ENCODE measurements at regions not wholly inside any gene's neighbourhood (a gene's known extent, or its start where the extent isn't known, plus 50 kb on each side); places are given as distances from the start of the nearest gene placed in this dataset.
A peak's percentile ranks its signal among the peaks of the same experiment; 100 is the strongest.

DNA sequence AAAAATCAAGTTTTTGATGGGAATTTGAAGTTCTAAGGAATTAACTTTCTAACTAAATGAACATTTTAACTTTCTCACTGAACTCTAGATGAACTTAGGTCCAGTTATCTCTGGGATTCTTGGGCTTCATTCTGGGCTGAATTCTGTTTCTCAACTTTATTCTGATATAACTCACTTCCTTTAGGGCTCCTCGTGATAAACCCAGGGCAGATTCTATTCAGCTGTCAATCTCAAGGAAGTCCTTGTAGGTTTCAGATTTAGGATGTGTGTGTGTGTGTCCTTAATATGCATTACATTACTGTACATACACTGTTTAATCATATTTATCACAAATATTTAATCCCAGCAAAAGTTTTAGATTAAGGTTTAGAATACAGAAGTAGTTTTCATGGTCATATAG, 344.3 kb downstream of the GATA3 start:
- peaks cover 3% of the 10 kb centered on the region for H3K36me3 Mint-ChIP-seq
- ATAC-seq (ENCODE audit: low read depth in 2 of 2), result no peak
- no peak overlapping the region for H3K4me3 Mint-ChIP-seq
- H3K27me3 Mint-ChIP-seq, result peaks cover 5% of the 10 kb centered on the region
- Histone ChIP-seq H3K36me3 (ENCODE audit: control insufficient read depth, insufficient read depth, low read length) (no peaks in the 10 kb centered on the region), H3K4me1 (ENCODE audit: control insufficient read depth, insufficient read depth, low read length, poor library complexity, severe bottlenecking) (peaks cover 26% of the 10 kb centered on the region), H3K9me3 (ENCODE audit: control insufficient read depth in 2 of 2, low read length in 2 of 2) (no peaks in the 10 kb centered on the region), H3K4me3 (ENCODE audit: low read depth, low read length) (no peak overlapping the region), H3K27me3 (ENCODE audit: control insufficient read depth, insufficient read depth, low read length) (no peaks in the 10 kb centered on the region), H3K27ac (ENCODE audit: insufficient read depth, low read length, poor library complexity, severe bottlenecking) (no peak overlapping the region)
- H3K27ac Mint-ChIP-seq, result peak overlapping the region in 1 of 3 donors; percentile 93
- peaks cover 9 to 45% (median 42%) of the 10 kb centered on the region in 4 donors for H3K4me1 Mint-ChIP-seq
- H3K9me3 Mint-ChIP-seq, result peaks cover 0 to 7% (median 0%) of the 10 kb centered on the region in 7 donors
- no peak for DNase-seq

DNA sequence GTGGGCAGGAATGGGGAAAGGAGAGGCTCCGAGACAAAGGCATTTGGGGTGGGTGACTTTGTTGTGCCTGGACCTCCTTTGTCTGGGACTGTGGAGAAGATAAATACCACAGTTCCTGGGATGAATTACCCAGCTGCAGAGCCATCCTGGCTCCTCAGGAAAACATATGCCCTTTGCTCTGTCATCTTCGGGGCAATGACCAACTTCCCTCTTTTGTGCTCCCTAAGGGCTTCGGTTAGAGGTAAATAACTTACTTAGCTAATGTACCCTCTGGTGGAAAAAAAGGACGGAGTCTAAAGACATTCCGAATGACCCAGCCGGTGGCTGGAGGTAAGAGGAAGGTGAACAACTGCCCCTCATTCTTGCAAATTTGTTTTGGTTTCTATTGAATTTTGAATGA, 345.7 kb downstream of the GATA3 start:
- peaks cover 39% of the 10 kb centered on the region for H3K4me1 ChIP-seq (ENCODE audit: control insufficient read depth, insufficient read depth, low read length, poor library complexity, severe bottlenecking)
- no peaks in the 10 kb centered on the region for H3K27me3 ChIP-seq (ENCODE audit: control insufficient read depth, insufficient read depth, low read length)

DNA sequence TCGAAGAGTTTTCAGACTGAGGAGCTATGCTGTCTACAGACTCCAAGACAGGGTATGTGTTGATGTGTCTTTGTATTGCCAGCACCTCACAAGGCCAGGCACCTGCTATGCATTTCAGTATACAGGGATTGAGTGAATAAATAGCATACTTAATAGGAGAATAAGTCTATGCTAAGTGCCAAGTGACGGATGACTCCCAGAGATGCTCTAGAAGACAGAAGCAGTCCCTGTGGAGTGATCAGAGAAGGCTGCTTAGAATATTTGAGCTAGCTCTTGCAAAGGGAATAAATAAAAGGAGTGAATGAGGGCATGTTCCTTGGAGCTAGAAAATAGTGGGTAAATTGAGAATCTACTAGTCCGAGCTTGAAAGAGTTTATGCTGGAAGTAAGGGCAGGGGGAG, 346.4 kb downstream of the GATA3 start:
- H3K27ac ChIP-seq (ENCODE audit: insufficient read depth, low read length, poor library complexity, severe bottlenecking), result no peak overlapping the region
- peaks cover 3% of the 10 kb centered on the region for H3K36me3 Mint-ChIP-seq
- peak overlapping the region in 2 of 3 donors; percentile 39 to 78 for H3K27ac Mint-ChIP-seq
- peaks cover 0 to 5% (median 0%) of the 10 kb centered on the region in 7 donors for H3K9me3 Mint-ChIP-seq
- H3K4me3 Mint-ChIP-seq, result peak overlapping the region in 1 of 4 donors; percentile 14
- no peaks in the 10 kb centered on the region for H3K27me3 ChIP-seq (ENCODE audit: control insufficient read depth, insufficient read depth, low read length)
- DNase-seq (no peak), ATAC-seq (ENCODE audit: low read depth in 2 of 2) (no peak)
- H3K4me3 ChIP-seq (ENCODE audit: low read depth, low read length), result no peak overlapping the region
- H3K4me1 ChIP-seq (ENCODE audit: control insufficient read depth, insufficient read depth, low read length, poor library complexity, severe bottlenecking), result peaks cover 47% of the 10 kb centered on the region
- H3K36me3 ChIP-seq (ENCODE audit: control insufficient read depth, insufficient read depth, low read length), result no peaks in the 10 kb centered on the region
- H3K9me3 ChIP-seq (ENCODE audit: control insufficient read depth in 2 of 2, low read length in 2 of 2), result no peaks in the 10 kb centered on the region
- no peaks in the 10 kb centered on the region for H3K27me3 Mint-ChIP-seq
- H3K4me1 Mint-ChIP-seq, result peaks cover 22 to 61% (median 57%) of the 10 kb centered on the region in 4 donors

More for the DNA sequence above, 345.7 kb downstream of the GATA3 start:
- no peak for ATAC-seq (ENCODE audit: low read depth in 2 of 2)
- DNase-seq, result no peak
- peak overlapping the region in 1 of 3 donors; percentile 71 for H3K27ac Mint-ChIP-seq
- no peaks in the 10 kb centered on the region for H3K9me3 ChIP-seq (ENCODE audit: control insufficient read depth in 2 of 2, low read length in 2 of 2)
- peaks cover 2% of the 10 kb centered on the region for H3K27me3 Mint-ChIP-seq
- no peak overlapping the region for H3K27ac ChIP-seq (ENCODE audit: insufficient read depth, low read length, poor library complexity, severe bottlenecking)
- no peak overlapping the region for H3K4me3 ChIP-seq (ENCODE audit: low read depth, low read length)
- H3K4me1 Mint-ChIP-seq, result peaks cover 17 to 57% (median 53%) of the 10 kb centered on the region in 4 donors
- peak overlapping the region in 1 of 4 donors; percentile 21 for H3K4me3 Mint-ChIP-seq
- no peaks in the 10 kb centered on the region for H3K36me3 ChIP-seq (ENCODE audit: control insufficient read depth, insufficient read depth, low read length)
- H3K9me3 Mint-ChIP-seq, result peaks cover 0 to 7% (median 0%) of the 10 kb centered on the region in 7 donors
- peaks cover 3% of the 10 kb centered on the region for H3K36me3 Mint-ChIP-seq

DNA sequence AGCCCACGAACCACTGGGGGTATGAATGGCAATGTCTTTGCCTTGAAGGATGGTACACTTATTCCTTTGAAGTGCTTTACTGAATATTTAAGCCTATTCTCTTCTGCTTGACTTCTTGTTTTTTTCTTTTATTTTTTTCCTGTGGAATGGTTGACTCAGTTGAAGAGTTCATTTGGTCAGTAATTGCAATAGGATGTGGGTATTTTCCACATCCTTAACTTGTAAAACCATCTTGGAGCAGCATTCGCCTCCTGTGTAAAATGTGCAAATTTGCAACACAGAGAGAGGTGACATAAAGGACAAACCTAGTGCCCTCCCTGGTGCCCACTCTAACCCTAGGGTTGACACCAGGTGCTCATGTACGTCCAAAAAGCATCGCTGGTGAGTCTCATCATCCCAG, 347.0 kb downstream of the GATA3 start:
- H3K9me3 Mint-ChIP-seq, result peaks cover 0 to 2% (median 0%) of the 10 kb centered on the region in 7 donors
- peaks cover 26 to 67% (median 62%) of the 10 kb centered on the region in 4 donors for H3K4me1 Mint-ChIP-seq
- no peak overlapping the region for H3K27ac ChIP-seq (ENCODE audit: insufficient read depth, low read length, poor library complexity, severe bottlenecking)
- H3K36me3 Mint-ChIP-seq, result peaks cover 3% of the 10 kb centered on the region
- no peak for DNase-seq
- peak overlapping the region in 1 of 4 donors; percentile 86 for H3K4me3 Mint-ChIP-seq
- ATAC-seq (ENCODE audit: low read depth in 2 of 2), result no peak
- peak overlapping the region in 2 of 3 donors; percentile 42 to 88 for H3K27ac Mint-ChIP-seq
- H3K27me3 ChIP-seq (ENCODE audit: control insufficient read depth, insufficient read depth, low read length), result no peaks in the 10 kb centered on the region
- no peaks in the 10 kb centered on the region for H3K9me3 ChIP-seq (ENCODE audit: control insufficient read depth in 2 of 2, low read length in 2 of 2)
- H3K36me3 ChIP-seq (ENCODE audit: control insufficient read depth, insufficient read depth, low read length), result no peaks in the 10 kb centered on the region
- no peak overlapping the region for H3K4me3 ChIP-seq (ENCODE audit: low read depth, low read length)
- no peaks in the 10 kb centered on the region for H3K27me3 Mint-ChIP-seq
- H3K4me1 ChIP-seq (ENCODE audit: control insufficient read depth, insufficient read depth, low read length, poor library complexity, severe bottlenecking), result peaks cover 50% of the 10 kb centered on the region

DNA sequence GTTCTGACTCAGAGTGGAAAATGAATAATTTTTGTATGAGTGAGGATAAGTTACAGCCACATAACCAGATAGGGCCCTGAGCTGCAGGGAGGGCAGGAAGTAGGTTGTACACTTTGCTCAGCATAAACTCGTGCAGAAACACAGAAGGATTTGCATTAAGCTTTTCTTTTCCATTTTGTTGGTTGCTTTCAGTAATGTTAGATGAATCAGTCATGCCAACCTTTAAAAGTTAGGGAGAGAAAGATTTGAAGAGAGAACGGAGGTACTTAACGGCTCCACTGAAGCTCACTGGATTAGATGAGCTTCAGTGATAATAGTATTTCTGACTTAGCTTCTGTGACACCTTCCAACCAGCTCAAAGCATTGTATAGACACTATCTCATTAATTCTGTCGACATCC, 348.1 kb downstream of the GATA3 start:
- peaks cover 3% of the 10 kb centered on the region for H3K36me3 Mint-ChIP-seq
- no peaks in the 10 kb centered on the region for H3K27me3 Mint-ChIP-seq
- peak overlapping the region; percentile 88 to 92 (median 89) for H3K27ac Mint-ChIP-seq
- Histone ChIP-seq H3K27me3 (ENCODE audit: control insufficient read depth, insufficient read depth, low read length) (no peaks in the 10 kb centered on the region), H3K9me3 (ENCODE audit: control insufficient read depth in 2 of 2, low read length in 2 of 2) (no peaks in the 10 kb centered on the region), H3K36me3 (ENCODE audit: control insufficient read depth, insufficient read depth, low read length) (no peaks in the 10 kb centered on the region), H3K27ac (ENCODE audit: insufficient read depth, low read length, poor library complexity, severe bottlenecking) (peak overlapping the region; percentile 85), H3K4me1 (ENCODE audit: control insufficient read depth, insufficient read depth, low read length, poor library complexity, severe bottlenecking) (peaks cover 52% of the 10 kb centered on the region), H3K4me3 (ENCODE audit: low read depth, low read length) (peak overlapping the region; percentile 74)
- H3K4me3 Mint-ChIP-seq, result peak overlapping the region; percentile 79 to 86 (median 82)
- DNase-seq, result peak in 2 of 3 donors; percentile 37 to 72
- peaks cover 32 to 75% (median 69%) of the 10 kb centered on the region in 4 donors for H3K4me1 Mint-ChIP-seq
- peak; percentile 73 to 79 for ATAC-seq (ENCODE audit: low read depth in 2 of 2)
- peaks cover 0 to 2% (median 0%) of the 10 kb centered on the region in 7 donors for H3K9me3 Mint-ChIP-seq

DNA sequence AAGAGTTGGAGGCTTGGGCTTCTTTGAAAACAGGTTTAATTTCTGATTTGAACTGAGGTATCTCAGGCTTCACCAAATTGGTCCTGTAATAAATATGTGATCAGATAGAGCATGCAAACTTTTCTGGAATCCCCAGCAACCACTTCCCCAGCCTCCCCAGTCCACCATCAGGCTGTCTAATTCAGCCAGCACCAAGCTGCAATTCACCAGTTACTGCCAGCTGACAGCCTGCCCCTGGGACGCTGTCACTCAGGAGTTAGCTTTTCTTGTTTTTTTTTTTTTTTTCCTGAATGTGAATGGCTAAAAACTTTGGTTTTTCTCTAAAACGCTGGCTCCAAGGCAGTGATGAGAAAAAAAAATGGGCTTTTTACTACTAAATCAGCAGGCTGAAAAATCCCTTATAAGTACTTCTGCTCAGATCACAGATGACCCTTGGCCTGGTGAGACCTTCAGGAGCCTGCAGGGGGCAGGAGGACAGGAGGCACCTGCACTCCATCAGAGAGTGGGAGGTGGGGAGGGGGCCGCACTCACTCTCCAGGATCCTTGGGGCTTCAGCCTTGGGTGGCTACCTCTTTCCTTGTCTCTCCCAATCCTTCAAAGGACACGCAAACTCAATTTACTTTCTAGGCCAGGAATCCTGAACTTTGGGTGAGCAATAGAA, 349.4 kb downstream of the GATA3 start:
- Histone ChIP-seq H3K27ac (ENCODE audit: insufficient read depth, low read length, poor library complexity, severe bottlenecking) (peak overlapping the region; percentile 85), H3K36me3 (ENCODE audit: control insufficient read depth, insufficient read depth, low read length) (no peaks in the 10 kb centered on the region)
- H3K9me3 Mint-ChIP-seq, result peaks cover 0 to 2% (median 0%) of the 10 kb centered on the region in 7 donors

DNA sequence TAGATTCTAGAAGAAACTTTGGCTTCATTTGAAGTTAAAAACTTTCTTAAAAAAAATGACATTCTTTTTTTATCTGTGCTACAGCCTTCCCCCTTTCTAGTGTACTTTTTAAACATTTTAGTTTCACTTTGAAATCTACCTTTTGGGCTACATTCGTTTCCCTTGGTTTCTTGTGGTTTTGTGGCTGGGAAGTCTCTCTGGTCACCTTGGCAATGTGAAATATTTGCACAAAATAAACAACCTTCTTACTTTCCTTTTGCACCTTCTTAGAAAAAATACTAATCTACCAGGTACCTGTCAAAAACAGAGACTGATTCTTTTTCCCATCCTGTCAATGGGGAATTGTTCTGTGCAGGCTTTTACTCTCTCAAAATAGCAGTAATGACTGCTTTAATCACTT, 350.2 kb downstream of the GATA3 start:
- ATAC-seq (ENCODE audit: low read depth in 2 of 2) (peak; percentile 49 to 65), DNase-seq (peak; percentile 43 to 89 (median 87))
- Histone ChIP-seq H3K4me3 (ENCODE audit: low read depth, low read length) (peak overlapping the region; percentile 80), H3K4me1 (ENCODE audit: control insufficient read depth, insufficient read depth, low read length, poor library complexity, severe bottlenecking) (peaks cover 57% of the 10 kb centered on the region), H3K36me3 (ENCODE audit: control insufficient read depth, insufficient read depth, low read length) (no peaks in the 10 kb centered on the region), H3K27ac (ENCODE audit: insufficient read depth, low read length, poor library complexity, severe bottlenecking) (peak overlapping the region; percentile 85), H3K9me3 (ENCODE audit: control insufficient read depth in 2 of 2, low read length in 2 of 2) (no peaks in the 10 kb centered on the region), H3K27me3 (ENCODE audit: control insufficient read depth, insufficient read depth, low read length) (no peaks in the 10 kb centered on the region)
- Mint-ChIP-seq H3K9me3 (peaks cover 0 to 2% (median 0%) of the 10 kb centered on the region in 7 donors), H3K27ac (peak overlapping the region; percentile 88 to 98 (median 89)), H3K4me1 (peaks cover 36 to 74% (median 67%) of the 10 kb centered on the region in 4 donors), H3K27me3 (no peaks in the 10 kb centered on the region), H3K4me3 (peak overlapping the region; percentile 79 to 86 (median 80)), H3K36me3 (peaks cover 3% of the 10 kb centered on the region)

More for the DNA sequence above, 349.4 kb downstream of the GATA3 start:
- Mint-ChIP-seq H3K36me3 (peaks cover 3% of the 10 kb centered on the region), H3K27ac (peak overlapping the region; percentile 88 to 98 (median 89)), H3K4me3 (peak overlapping the region; percentile 79 to 86 (median 82)), H3K27me3 (no peaks in the 10 kb centered on the region), H3K4me1 (peaks cover 36 to 78% (median 69%) of the 10 kb centered on the region in 4 donors)
- DNase-seq (no peak), ATAC-seq (ENCODE audit: low read depth in 2 of 2) (no peak)
- Histone ChIP-seq H3K4me1 (ENCODE audit: control insufficient read depth, insufficient read depth, low read length, poor library complexity, severe bottlenecking) (peaks cover 57% of the 10 kb centered on the region), H3K27me3 (ENCODE audit: control insufficient read depth, insufficient read depth, low read length) (no peaks in the 10 kb centered on the region), H3K4me3 (ENCODE audit: low read depth, low read length) (peak overlapping the region; percentile 80), H3K9me3 (ENCODE audit: control insufficient read depth in 2 of 2, low read length in 2 of 2) (no peaks in the 10 kb centered on the region)
